ENCODE measurements at regions not wholly inside any gene's neighbourhood (a gene's known extent, or its start where the extent isn't known, plus 50 kb on each side); places are given as distances from the start of the nearest gene placed in this dataset.

DNA sequence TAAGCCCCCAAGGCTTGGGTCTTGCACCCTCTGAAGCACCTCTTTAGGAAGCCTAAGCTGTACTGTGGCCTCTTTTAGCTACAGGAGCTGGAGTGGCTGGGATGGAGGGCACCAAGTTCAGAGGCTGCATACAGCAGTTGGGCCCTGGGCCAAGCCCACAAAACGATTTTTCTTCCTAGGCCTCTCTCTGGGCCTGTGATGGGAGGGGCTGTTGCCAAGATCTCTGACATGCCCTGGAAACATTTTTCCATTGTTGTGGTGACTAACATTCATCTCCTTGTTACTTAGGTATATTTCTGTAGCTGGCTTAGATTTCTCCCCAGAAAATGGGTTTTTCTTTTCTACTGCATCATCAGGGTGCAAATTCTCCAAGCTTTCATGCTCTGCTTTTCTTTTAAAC lies 375.7 kb upstream of the NPSR1 start:
- TF ChIP-seq, protein P1, sequence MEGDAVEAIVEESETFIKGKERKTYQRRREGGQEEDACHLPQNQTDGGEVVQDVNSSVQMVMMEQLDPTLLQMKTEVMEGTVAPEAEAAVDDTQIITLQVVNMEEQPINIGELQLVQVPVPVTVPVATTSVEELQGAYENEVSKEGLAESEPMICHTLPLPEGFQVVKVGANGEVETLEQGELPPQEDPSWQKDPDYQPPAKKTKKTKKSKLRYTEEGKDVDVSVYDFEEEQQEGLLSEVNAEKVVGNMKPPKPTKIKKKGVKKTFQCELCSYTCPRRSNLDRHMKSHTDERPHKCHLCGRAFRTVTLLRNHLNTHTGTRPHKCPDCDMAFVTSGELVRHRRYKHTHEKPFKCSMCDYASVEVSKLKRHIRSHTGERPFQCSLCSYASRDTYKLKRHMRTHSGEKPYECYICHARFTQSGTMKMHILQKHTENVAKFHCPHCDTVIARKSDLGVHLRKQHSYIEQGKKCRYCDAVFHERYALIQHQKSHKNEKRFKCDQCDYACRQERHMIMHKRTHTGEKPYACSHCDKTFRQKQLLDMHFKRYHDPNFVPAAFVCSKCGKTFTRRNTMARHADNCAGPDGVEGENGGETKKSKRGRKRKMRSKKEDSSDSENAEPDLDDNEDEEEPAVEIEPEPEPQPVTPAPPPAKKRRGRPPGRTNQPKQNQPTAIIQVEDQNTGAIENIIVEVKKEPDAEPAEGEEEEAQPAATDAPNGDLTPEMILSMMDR (IDR thresholded peaks at IDR 0.05; ENCODE audit: poor library complexity), result no peak
- TF ChIP-seq EZH2 (IDR thresholded peaks at IDR 0.05; ENCODE audit: borderline replicate concordance) (no peak), EZH2phosphoT487 (IDR thresholded peaks at IDR 0.05; ENCODE audit: low read depth, severe bottlenecking, unreplicated experiment) (no peak)
